DMS 273 (cell line): ENCODE measurements at regions not wholly inside any gene's neighbourhood (a gene's known extent, or its start where the extent isn't known, plus 50 kb on each side); places are given as distances from the start of the nearest gene placed in this dataset.

ENCODE experiments used
- DNase-seq: peaks from one replicate; lab custom pipeline; 2025; ENCODE audit not compliant: unreplicated experiment; lab: John Stamatoyannopoulos, UW

- no peak for DNase-seq
Measured at GRCh38 chrX:69028006-69028760, 137.1 kb downstream of the PJA1 start.

DNA sequence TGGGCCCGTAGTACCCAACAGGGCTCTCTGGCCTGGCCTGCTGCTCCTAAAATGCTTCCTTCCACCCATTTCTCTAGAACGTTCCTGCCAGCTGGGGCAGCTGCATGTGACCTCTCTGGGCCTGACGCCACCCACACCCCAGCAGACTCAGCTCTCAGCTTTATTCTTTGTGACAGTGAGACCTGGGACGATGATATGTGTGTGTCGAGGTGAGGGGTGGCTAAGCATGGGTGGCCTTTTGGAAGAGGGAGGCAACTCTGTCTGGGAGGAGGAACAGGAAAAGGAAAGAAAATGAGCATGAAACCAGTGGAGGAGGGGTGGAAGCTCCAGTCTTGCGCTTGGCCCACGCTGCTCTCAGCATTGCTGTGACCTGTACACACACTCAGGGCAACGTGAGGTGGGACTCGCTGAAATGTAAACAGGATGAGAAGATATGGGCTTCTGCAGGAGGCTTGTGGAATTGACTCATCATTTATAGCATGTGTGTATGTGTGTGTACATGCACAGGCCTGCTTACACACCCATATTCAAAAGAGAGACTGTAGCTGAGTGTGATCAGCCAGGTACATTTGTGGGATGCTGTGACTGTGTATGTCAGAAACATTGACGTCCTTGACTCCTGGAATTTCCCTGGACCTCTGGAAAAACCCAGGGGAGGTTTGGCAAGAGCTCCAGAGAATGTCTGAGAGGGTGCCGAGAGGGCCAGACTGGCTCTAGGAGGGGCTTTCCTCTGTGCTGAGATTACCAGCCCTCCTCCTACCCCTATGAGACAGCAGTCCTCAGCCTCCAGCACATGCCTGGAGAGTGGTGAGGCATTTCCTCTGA, 137.9 kb downstream of the PJA1 start:
- DNase-seq: no peak

- no peak for DNase-seq
Measured at GRCh38 chrX:69025802-69026301, 139.4 kb downstream of the PJA1 start.

DNA sequence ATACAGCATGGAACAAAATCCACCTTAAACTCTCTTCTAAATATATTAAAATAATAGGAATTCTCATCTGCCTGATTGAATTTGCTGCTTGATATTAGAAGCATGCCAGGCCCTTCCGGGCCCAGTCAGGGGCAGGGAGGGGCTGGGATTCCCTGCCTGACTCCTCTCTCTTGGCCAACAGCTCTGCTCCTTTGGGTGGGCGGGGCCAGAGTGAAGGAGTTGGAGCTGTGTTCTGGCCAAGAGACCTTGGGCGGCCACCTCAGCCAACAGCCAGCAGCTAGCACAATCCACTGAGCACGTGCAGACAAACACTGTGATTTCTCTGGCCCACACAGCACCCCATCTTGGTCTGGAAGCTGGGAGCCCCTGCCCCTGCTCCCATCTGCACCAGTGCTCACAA, 140.3 kb downstream of the PJA1 start:
- no peak for DNase-seq

- DNase-seq: no peak
Measured at GRCh38 chrX:69024161-69024736, 141.0 kb downstream of the PJA1 start.

DNA sequence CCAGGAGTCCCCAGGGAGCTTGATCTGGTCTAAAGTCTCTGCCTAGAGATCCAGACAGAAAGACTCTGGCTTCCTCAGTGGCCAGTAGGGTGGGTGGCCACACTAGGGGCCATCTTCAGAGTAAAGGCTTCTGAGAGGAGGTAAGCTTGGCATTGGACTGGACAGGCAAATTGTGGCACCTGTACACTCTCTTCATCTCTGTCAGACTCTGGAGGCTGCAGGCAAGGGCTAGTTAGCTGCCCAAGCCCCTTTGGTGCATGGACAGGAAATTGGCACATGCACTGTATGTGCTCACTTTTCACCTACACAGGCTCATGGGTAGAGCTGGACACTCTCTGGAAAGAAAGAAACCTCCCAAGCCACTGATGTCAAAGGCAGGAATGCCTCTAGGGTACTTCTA, 142.8 kb downstream of the PJA1 start:
- no peak for DNase-seq

DNA sequence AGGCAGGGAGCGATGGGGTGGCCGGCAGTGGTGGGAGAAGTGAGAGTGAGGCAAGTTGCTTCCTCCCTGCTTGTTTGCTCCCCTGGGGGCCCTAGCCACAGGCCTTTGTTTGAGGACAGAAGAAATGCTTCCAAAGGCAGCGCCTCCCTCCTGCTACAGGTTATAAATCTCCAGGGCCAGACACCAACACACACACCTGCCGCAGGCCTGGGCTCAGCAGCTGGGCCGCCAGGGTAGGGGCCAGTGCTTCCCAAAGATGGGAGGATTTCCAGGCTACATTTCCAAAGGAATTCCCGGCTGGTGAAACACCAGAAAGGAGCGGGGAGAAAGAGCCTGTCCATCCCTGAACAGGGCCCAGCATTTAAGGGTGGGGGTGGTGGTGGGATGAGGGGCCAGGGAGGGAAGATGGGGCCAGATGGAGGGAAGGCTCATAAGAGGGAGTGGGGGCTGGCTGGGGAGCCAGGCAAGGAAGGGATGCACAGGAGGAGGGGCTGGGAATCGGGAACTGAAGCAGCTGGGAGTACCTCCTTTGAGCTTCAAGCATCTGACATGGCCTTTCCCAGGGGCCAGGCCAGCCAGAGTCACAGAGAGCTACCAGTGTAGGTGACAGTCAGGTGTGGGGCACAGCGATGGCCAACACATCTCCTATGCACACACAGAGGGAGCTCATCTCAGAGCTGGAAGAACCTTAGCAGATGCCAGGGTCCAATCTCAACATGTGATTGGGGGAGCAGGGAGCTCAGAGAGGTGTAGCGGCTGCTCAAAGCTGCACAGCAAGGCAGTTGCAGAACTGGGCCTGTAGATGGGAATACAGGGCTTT, 143.9 kb downstream of the PJA1 start:
- DNase-seq: no peak

GRCh38 chrX:69020316-69020715, 144.9 kb downstream of the PJA1 start:
- DNase-seq: no peak

GRCh38 chrX:69019073-69019890, 146.0 kb downstream of the PJA1 start:
- no peak for DNase-seq

DNA sequence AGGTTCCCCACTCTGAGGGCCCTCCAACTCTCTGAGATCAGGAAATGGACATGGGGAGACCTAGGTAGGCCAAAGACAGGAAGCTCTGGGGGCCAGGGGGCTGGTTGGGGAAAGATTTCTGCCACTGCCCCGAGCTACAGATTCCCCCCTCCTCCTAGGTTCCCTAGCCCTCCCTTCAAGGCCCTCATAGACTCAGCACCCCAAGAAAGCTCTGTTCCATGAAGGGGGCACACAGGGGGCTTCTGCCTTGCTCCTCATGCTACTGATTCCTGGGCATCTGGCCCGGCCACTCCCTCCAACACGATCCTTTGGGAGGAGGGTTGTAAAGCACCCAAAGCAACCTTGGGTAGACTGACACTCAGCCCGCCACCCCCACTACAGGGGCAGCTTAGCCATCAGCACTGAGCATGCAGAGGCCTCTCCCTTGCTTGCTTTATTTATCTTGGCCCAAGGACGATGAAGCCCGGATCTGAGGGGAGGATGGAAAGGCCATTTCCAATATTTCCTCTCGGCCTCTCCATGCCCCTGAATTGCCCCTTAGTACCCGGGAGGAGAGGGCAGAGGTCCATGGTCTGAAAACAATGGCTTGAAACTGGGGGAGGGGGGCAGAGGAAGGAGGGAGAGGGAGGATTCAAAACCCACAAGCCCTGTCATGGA, 146.7 kb downstream of the PJA1 start:
- no peak for DNase-seq

DNA sequence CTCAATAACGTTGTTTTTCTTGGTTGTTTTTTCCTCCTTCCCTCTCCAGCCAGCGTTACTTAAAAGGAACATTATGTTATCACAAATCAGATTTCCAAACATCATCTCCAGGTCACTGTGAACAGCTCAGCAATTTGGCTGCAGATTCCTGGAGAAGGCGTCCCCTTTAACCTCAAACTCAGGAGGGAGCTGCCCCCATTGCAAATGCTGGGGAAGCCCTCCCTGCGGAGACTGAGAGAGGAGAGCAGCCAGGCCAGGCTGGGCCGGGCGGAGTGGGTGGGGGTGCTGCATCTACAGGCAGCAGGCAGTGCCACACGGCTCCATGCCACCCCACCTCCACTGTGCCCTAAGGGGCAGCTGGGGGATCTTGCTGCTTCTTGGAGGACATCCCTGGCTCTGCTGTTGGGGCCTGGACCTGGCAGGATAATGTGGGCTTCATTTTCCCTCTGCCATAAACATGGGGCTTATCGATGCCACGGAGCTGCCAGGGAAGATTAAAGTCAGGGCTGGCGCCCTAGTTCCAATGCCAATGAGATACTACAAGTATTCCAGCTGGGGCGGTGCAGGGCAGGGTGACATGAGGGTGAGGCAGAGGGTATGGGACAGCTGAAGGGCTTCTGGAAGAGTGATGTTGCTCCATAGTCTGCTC, 148.8 kb downstream of the PJA1 start:
- DNase-seq: no peak

DNA sequence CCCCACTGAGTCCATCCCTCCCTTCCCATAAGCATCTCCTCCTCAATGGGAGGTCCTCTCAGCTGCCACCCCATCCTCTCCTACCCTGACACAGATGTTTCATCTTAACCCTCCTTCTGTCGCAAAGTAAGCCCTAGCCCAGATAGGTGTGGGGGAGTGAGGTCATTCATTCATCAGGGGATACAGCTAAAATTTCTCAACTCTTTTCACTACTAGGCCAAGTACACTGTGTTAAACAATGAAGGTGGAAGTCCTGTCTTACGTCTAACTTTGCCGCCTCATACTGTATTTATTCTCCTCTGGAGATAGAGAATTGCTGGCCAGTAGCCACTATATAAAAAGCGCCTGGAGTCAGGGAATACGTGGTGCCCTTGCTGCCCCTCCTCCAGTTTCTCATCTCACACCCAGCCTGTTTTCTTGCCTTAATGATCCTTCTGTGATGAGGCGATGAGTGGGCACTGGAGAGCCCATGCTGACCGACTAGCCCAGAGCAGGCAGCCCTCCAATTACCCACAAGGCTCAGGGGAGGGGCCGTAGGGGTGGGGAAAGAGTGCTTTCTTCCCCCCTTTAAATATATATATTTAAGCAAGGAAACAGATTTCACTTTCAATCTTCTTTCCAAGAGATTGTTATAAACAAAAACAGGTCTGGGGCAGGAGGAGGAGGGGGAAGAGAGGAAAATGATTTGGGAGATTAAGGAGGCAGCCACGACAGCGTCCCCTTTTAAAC, 149.5 kb downstream of the PJA1 start:
- DNase-seq: no peak

GRCh38 chrX:69015156-69015555, 150.1 kb downstream of the PJA1 start:
- DNase-seq: no peak

DNA sequence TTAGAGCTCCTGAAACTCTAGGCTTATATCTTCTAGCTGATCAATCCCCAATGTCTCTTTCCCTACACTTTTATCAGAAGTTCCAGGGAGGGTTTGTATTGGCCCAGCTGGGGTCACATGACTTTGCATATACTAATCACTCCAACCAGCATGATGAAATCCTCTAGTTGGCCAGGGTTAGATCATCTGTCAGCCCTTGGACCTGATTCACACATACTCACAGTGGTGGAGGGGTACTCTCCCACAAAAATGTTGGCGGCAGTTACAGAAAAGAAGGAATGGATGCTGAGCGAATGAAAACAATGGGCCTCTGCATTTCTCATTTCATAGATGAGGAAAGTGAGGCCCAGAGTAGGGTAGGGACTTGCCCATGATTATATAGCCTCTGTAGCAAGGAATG, 151.1 kb downstream of the PJA1 start:
- DNase-seq: no peak

GRCh38 chrX:69010339-69010738, 154.9 kb downstream of the PJA1 start:
- no peak for DNase-seq

GRCh38 chrX:69000877-69001276, 164.4 kb downstream of the PJA1 start:
- DNase-seq: no peak

DNA sequence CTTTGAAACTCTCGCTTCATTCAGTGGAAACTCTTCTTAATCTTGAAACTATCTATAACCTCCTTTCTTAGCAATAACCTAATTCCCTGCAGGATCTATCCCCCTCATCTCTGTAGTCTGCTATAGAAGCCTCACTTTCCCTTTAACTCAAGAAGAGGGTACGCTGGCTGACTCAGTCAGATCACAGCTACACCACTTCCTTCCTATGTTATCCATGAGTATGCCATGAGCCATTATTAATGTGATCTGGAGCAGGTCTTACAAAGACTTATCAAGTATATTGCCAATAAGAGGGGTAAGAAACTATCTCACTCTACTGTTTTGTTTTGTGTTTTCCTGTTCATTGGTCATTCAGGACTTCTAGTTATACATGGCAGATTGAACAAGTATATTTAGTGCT, 165.3 kb downstream of the PJA1 start:
- no peak for DNase-seq

- DNase-seq: no peak
Measured at GRCh38 chrX:68999356-68999755, 165.9 kb downstream of the PJA1 start.

DNA sequence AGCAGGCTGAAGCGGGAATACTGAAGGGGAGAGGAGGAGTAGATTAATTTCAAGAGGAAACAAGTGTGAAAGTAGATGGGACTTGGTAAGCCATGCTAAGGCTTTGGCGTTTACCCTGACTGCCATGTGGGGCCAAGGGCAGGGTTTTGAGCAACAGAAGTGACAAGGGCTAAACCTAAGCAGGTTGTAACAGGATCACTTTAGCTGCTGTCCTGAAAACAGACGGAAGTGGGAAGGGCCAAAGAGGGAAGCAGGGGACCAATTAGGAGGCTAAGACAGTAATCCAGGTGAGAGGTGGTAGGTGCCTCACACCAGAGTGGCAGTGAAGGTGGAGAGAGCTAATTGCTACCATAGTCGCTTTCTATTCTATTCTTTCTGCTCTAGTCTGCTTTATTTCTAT, 166.5 kb downstream of the PJA1 start:
- DNase-seq: no peak
